H9 (cell line): ENCODE measurements at regions not wholly inside any gene's neighbourhood (a gene's known extent, or its start where the extent isn't known, plus 50 kb on each side); places are given as distances from the start of the nearest gene placed in this dataset.

ENCODE experiments used
- DNase-seq: peaks from one replicate; pipeline ENCODE4 v3.0.0-alpha.2; 2017
- H2AFZ ChIP-seq: one replicate; pipeline ENCODE4 v1.6.1; 2013; ENCODE audit warnings: mild to moderate bottlenecking, low read length, control low read depth, moderate library complexity
- H2AK5ac ChIP-seq: 2 replicates; pipeline ENCODE4 v1.6.1; 2013; ENCODE audit warnings: low read length, control low read depth, mixed read lengths; ENCODE audit not compliant: insufficient read length
- H2BK120ac ChIP-seq: one replicate; pipeline ENCODE4 v1.6.1; 2013; ENCODE audit warnings: low read depth, mild to moderate bottlenecking, low read length, control low read depth, inconsistent platforms; ENCODE audit not compliant: poor library complexity, severe bottlenecking
- H2BK12ac ChIP-seq: 2 replicates; pipeline ENCODE4 v1.6.1; 2013; ENCODE audit warnings: low read length, control low read depth, mixed read lengths, low read depth; ENCODE audit not compliant: insufficient read length
- H2BK15ac ChIP-seq: 2 replicates; pipeline ENCODE4 v1.6.1; 2013; ENCODE audit warnings: low read depth, low read length, control low read depth
- H2BK20ac ChIP-seq: one replicate; pipeline ENCODE4 v1.6.1; 2013; ENCODE audit warnings: low read depth, mild to moderate bottlenecking, low read length, control low read depth, inconsistent platforms; ENCODE audit not compliant: poor library complexity, severe bottlenecking
- H2BK5ac ChIP-seq: 2 replicates; pipeline ENCODE4 v1.6.1; 2013; ENCODE audit warnings: low read length, control low read depth, mixed read lengths; ENCODE audit not compliant: insufficient read length
- H3K14ac ChIP-seq: 2 replicates; pipeline ENCODE4 v1.6.1; 2013; ENCODE audit warnings: low read length, control low read depth; ENCODE audit not compliant: insufficient read depth
- H3K18ac ChIP-seq: 2 replicates; pipeline ENCODE4 v1.6.1; 2013; ENCODE audit warnings: low read depth, mild to moderate bottlenecking, mixed read lengths, low read length, control low read depth; ENCODE audit not compliant: insufficient read length
- H3K23ac ChIP-seq: 2 replicates; pipeline ENCODE4 v1.6.1; 2013; ENCODE audit warnings: low read length, control low read depth, mixed read lengths, low read depth; ENCODE audit not compliant: insufficient read length
- H3K23me2 ChIP-seq: 2 replicates; pipeline ENCODE4 v1.6.1; 2013; ENCODE audit warnings: low read depth, mild to moderate bottlenecking, mixed read lengths, low read length, control low read depth; ENCODE audit not compliant: insufficient read length, poor library complexity, severe bottlenecking
- H3K27ac ChIP-seq: 2 replicates; pipeline ENCODE4 v1.5.1; 2013; ENCODE audit warnings: low read length, control low read depth, mixed read lengths, low read depth; ENCODE audit not compliant: insufficient read length
- H3K27me3 ChIP-seq: 2 replicates; pipeline ENCODE4 v1.6.1; 2013; ENCODE audit warnings: low read length, control low read depth, inconsistent platforms; ENCODE audit not compliant: insufficient read depth
- H3K4ac ChIP-seq: 2 replicates; pipeline ENCODE4 v1.6.1; 2013; ENCODE audit warnings: low read depth, mild to moderate bottlenecking, control low read depth, inconsistent platforms, low read length, moderate library complexity
- H3K4me1 ChIP-seq: 2 replicates; pipeline ENCODE4 v1.6.1; 2013; ENCODE audit warnings: low read length, control low read depth, inconsistent platforms; ENCODE audit not compliant: insufficient read depth
- H3K4me2 ChIP-seq: 2 replicates; pipeline ENCODE4 v1.6.1; 2013; ENCODE audit warnings: low read length, control low read depth, mixed read lengths; ENCODE audit not compliant: insufficient read length, insufficient read depth
- H3K56ac ChIP-seq: 2 replicates; pipeline ENCODE4 v1.6.1; 2013; ENCODE audit warnings: low read depth, mild to moderate bottlenecking, mixed read lengths, low read length, control low read depth; ENCODE audit not compliant: insufficient read length
- H3K79me1 ChIP-seq: 2 replicates; pipeline ENCODE4 v1.6.1; 2013; ENCODE audit warnings: low read depth, mild to moderate bottlenecking, moderate library complexity, low read length, control low read depth, inconsistent platforms; ENCODE audit not compliant: insufficient read depth, poor library complexity, severe bottlenecking
- H3K79me2 ChIP-seq: 2 replicates; pipeline ENCODE4 v1.6.1; 2013; ENCODE audit warnings: low read length, control low read depth, inconsistent platforms; ENCODE audit not compliant: insufficient read depth
- H3K9ac ChIP-seq: 2 replicates; pipeline ENCODE4 v1.6.1; 2013; ENCODE audit warnings: low read length, control low read depth, mixed read lengths; ENCODE audit not compliant: insufficient read length; ENCODE audit errors: extremely low read depth
- H3K9me3 ChIP-seq: one replicate; pipeline ENCODE4 v1.6.1; 2013; ENCODE audit warnings: low read depth, low read length, inconsistent platforms; ENCODE audit not compliant: control insufficient read depth
- H3T11ph ChIP-seq: one replicate; pipeline ENCODE4 v1.6.1; 2013; ENCODE audit warnings: mild to moderate bottlenecking, low read length, control low read depth, inconsistent platforms
- H4K20me1 ChIP-seq: one replicate; pipeline ENCODE4 v1.6.1; 2013; ENCODE audit not compliant: control insufficient read depth, insufficient read length, insufficient read depth
- H4K5ac ChIP-seq: 2 replicates; pipeline ENCODE4 v1.6.1; 2013; ENCODE audit warnings: low read depth, mild to moderate bottlenecking, mixed read lengths, low read length, control low read depth; ENCODE audit not compliant: insufficient read length
- H4K8ac ChIP-seq: replicated peaks from 2 replicates; pipeline ENCODE4 v1.6.1; 2013; ENCODE audit warnings: low read length, control low read depth, mixed read lengths, low read depth; ENCODE audit not compliant: insufficient read length
- H4K91ac ChIP-seq: 2 replicates; pipeline ENCODE4 v1.6.1; 2013; ENCODE audit warnings: low read depth, mild to moderate bottlenecking, moderate library complexity, mixed read lengths, low read length, control low read depth; ENCODE audit not compliant: insufficient read length
- H3K27ac Mint-ChIP-seq, 3 experiments: 2 replicates in 2 of 3; 3 replicates in 1 of 3; pipeline ENCODE4 v1.8.0; 2020 to 2021; ENCODE audit warnings: mixed read lengths in 3 of 3, mild to moderate bottlenecking in 1 of 3, moderate library complexity in 1 of 3
- H3K27me3 Mint-ChIP-seq: 2 replicates; pipeline ENCODE4 v1.8.0; 2021; ENCODE audit warnings: low read depth, mild to moderate bottlenecking, moderate library complexity, mixed read lengths
- H3K36me3 Mint-ChIP-seq, 3 experiments: 2 replicates in 2 of 3; 3 replicates in 1 of 3; pipeline ENCODE4 v1.8.0; 2020 to 2021; ENCODE audit warnings: low read depth in 3 of 3, mixed read lengths in 3 of 3; ENCODE audit not compliant: insufficient read depth in 1 of 3
- H3K4me1 Mint-ChIP-seq, 2 experiments: 2 replicates each; pipeline ENCODE4 v1.8.0; 2020; ENCODE audit warnings: mixed read lengths in 2 of 2
- H3K4me3 Mint-ChIP-seq, 2 experiments: 2 replicates in 1 of 2; 3 replicates in 1 of 2; pipeline ENCODE4 v1.8.0; 2020 to 2021; ENCODE audit warnings: mild to moderate bottlenecking in 2 of 2, mixed read lengths in 2 of 2, moderate library complexity in 1 of 2
- H3K9me3 Mint-ChIP-seq, 2 experiments: 2 replicates in 1 of 2; 3 replicates in 1 of 2; pipeline ENCODE4 v1.8.0; 2020; ENCODE audit warnings: mild to moderate bottlenecking in 2 of 2, mixed read lengths in 2 of 2, moderate library complexity in 1 of 2
- WGBS: extraction: QIAGEN DNeasy Blood & Tissue Kit; methylation state at CpG from one replicate; pipeline ENCODE4 v1.1.7; 2013; ENCODE audit warnings: missing lambda C conversion rate, low lambda C conversion rate, mixed read lengths; ENCODE audit not compliant: insufficient read length; ENCODE audit errors: extremely low coverage; 5-methylcytosine and 5-hydroxymethylcytosine counted together
- TF ChIP-seq, protein P1 (sequence below): fragments of 200-600 bp; sonication (generic); conservative IDR thresholded peaks from 3 replicates; pipeline ENCODE4 v1.8.0; 2021; ENCODE audit warnings: antibody characterized with exemption, mild to moderate bottlenecking

DNA sequence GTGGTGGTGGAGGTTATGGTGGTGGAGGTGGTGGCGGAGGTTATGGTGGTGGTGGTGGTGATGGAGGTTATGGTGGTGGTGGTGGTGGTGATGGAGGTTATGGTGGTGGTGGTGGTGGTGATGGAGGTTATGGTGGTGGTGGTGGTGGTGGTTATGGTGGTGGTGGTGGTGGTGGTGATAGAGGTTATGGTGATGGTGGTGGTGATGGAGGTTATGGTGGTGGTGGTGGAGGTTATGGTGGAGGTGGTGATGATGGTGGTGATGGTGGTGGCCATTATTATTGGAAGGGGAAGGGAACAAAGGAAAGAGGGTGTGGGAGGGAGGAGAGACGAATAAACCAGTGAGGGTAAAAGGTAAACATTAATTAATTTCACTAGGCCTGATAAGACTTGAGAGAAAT, 53.5 kb upstream of the TCF20 start:
- no peak overlapping the region for H3K14ac ChIP-seq
- H2BK5ac ChIP-seq, result no peak overlapping the region
- H3K23ac ChIP-seq, result no peak overlapping the region
- peaks cover 1% of the 10 kb centered on the region; the same call in 1 of the 2 replicates for H3K27me3 Mint-ChIP-seq
- H4K91ac ChIP-seq, result no peak overlapping the region
- no CpG with 5 or more reads among the region's 2 CpGs for WGBS
- H2BK120ac ChIP-seq, result no peak overlapping the region
- no peak overlapping the region for H3T11ph ChIP-seq
- peaks cover 44 to 49% of the 10 kb centered on the region in 2 experiments for H3K4me1 Mint-ChIP-seq
- H3K27ac Mint-ChIP-seq, result no peak overlapping the region
- no peak overlapping the region for H3K4me2 ChIP-seq
- H3K27me3 ChIP-seq, result no peaks in the 10 kb centered on the region
- H3K79me2 ChIP-seq, result no peaks in the 10 kb centered on the region; the same call in 1 of the 2 replicates
- no peaks in the 10 kb centered on the region for H3K9me3 ChIP-seq
- DNase-seq, result no peak
- H3K9me3 Mint-ChIP-seq, result peaks cover 0 to 8% of the 10 kb centered on the region in 2 experiments; a peak in 2 of 5 replicates
- H4K20me1 ChIP-seq, result no peaks in the 10 kb centered on the region
- H3K18ac ChIP-seq, result no peak overlapping the region
- H2BK12ac ChIP-seq, result no peak overlapping the region
- H2AK5ac ChIP-seq, result no peak overlapping the region
- no peak overlapping the region for H4K8ac ChIP-seq
- H3K23me2 ChIP-seq, result no peaks in the 10 kb centered on the region
- no peak overlapping the region for H3K4ac ChIP-seq
- no peak overlapping the region for H4K5ac ChIP-seq
- H2AFZ ChIP-seq, result no peak overlapping the region
- H2BK15ac ChIP-seq, result no peak overlapping the region
- H3K4me3 Mint-ChIP-seq, result no peak overlapping the region
- H3K4me1 ChIP-seq, result peaks cover 5% of the 10 kb centered on the region; the same call in 1 of the 2 replicates
- TF ChIP-seq, protein P1, sequence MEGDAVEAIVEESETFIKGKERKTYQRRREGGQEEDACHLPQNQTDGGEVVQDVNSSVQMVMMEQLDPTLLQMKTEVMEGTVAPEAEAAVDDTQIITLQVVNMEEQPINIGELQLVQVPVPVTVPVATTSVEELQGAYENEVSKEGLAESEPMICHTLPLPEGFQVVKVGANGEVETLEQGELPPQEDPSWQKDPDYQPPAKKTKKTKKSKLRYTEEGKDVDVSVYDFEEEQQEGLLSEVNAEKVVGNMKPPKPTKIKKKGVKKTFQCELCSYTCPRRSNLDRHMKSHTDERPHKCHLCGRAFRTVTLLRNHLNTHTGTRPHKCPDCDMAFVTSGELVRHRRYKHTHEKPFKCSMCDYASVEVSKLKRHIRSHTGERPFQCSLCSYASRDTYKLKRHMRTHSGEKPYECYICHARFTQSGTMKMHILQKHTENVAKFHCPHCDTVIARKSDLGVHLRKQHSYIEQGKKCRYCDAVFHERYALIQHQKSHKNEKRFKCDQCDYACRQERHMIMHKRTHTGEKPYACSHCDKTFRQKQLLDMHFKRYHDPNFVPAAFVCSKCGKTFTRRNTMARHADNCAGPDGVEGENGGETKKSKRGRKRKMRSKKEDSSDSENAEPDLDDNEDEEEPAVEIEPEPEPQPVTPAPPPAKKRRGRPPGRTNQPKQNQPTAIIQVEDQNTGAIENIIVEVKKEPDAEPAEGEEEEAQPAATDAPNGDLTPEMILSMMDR, result no peak
- no peak overlapping the region for H3K56ac ChIP-seq
- H3K36me3 Mint-ChIP-seq, result peaks cover 0 to 18% (median 4%) of the 10 kb centered on the region in 3 experiments; a peak in 5 of 7 replicates
- H3K27ac ChIP-seq, result no peak overlapping the region
- H3K79me1 ChIP-seq, result no peaks in the 10 kb centered on the region
- H3K9ac ChIP-seq, result no peak overlapping the region
- H2BK20ac ChIP-seq, result no peak overlapping the region
